ENCODE measurements at regions not wholly inside any gene's neighbourhood (a gene's known extent, or its start where the extent isn't known, plus 50 kb on each side); places are given as distances from the start of the nearest gene placed in this dataset.

GRCh38 chrX:51954592-51954991 is 61.2 kb downstream of the MAGED1 start:
- DNase-seq = no peak

DNA sequence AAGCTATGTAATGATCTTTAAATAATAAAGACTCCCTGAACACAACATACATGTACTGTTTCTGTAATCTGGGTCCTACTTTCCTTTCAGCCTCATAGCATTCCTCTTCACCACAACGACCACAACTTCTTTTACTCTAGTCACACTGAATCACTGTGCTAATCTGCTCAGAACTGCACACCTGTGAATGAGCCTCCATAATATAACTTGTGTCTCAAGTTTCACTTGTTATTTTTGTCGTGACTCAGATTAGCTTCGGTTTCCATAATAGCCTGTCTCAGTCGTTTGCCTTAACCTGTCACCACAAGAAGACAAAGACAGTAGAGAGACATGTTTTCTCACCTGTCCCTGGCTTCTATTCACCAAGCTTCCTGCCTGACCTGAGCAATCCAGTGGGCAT is 61.8 kb downstream of the MAGED1 start:
- peak; percentile 1 for DNase-seq

DNA sequence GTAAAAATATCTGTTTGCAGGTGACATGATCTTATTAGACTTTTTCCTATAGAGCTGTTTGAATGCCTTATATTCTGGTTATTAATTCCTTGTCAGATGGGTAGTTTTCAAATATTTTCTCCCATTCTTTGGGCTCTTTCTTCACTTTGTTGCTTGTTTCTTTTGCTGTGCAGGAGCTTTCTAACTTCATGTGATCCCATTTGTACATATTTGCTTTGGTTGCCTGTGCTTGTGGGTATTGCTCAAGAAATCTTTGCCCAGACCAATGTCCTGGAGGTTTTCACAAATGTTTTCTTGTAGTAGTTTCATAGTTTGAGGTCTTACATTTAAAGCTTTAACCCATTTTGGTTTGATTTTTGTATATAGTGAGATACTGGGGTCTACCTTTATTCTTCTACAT is 63.0 kb downstream of the MAGED1 start:
- DNase-seq = no peak

- DNase-seq = no peak
Measured at GRCh38 chrX:51975360-51975759, 81.9 kb downstream of the MAGED1 start.

DNA sequence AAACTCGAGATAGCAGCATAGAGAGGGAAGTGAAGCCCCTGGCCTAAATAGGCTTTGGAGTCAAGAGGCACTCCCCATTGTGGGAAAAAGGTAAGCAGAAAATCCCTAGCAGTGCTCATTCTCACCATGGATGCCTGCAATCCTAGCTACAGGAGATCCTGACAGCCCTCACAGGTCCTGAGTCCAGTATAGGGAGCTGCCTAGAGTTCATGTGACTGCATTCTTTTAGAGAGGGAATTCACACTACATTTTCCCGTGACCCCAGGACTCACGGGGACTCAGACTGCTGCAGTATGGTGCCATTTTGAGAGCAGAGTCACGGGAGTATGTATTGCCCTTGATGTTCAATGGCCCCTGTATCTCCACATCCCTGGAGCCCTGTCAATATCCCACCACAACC is 82.4 kb downstream of the MAGED1 start:
- DNase-seq = no peak

DNA sequence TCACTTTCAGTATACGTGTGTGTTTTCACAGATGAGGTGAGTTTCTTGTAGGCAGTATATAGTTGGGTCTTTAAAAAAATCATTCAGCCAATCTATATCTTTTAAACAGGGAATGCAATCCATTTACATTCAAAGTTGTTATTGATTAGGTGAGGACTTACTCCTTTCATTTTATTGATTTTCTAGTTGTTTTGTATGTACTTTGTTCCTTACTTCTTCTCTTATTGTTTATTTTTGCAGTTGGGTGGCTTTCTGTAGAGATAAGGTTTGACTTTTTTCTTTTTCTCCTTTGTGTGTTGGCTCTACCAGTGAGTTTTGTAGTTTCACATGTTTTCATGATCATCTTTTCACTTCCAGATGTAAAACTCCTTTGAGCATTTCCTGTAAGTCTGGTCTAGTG is 83.1 kb downstream of the MAGED1 start:
- DNase-seq = no peak

Data from activated CD4-positive, alpha-beta T cell treated with anti-CD3 and anti-CD28 coated beads for 48 hours (primary cell).